GM21723 (cell line): ENCODE measurements at regions not wholly inside any gene's neighbourhood (a gene's known extent, or its start where the extent isn't known, plus 50 kb on each side); places are given as distances from the start of the nearest gene placed in this dataset.
"Not testable (repeated sequence)": the region's sequence is repeated elsewhere in the genome, so short reads cannot be mapped to it uniquely, and the experiment has no call there.

Source experiments
- ATAC-seq: cut with Tn5 transposase; IDR thresholded peaks from one replicate; pipeline ENCODE4 v1.9.1; 2021; ENCODE audit warnings: mild to moderate bottlenecking, moderate library complexity; ENCODE audit not compliant: unreplicated experiment

DNA sequence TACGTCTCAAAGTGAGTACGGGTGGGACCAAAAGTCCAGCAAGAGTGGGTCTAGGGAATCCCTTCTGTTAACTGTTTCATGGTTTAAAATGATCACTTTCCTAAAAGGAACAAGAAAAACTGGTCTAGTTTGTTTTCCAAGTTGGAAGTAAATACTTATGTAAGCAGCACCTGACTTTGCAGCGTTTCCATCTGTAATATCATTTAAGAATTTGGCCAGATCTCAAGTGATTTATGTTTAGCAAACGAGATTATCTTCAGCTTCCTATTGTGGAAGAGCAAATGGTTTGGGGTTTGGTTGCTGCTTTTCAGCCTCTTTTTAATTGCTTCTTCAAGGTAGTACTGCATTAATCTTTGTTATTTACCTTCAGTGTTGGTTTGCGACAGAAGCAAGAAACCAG, 50.4 kb downstream of the FHIP1A start:
- ATAC-seq, result no peak

DNA sequence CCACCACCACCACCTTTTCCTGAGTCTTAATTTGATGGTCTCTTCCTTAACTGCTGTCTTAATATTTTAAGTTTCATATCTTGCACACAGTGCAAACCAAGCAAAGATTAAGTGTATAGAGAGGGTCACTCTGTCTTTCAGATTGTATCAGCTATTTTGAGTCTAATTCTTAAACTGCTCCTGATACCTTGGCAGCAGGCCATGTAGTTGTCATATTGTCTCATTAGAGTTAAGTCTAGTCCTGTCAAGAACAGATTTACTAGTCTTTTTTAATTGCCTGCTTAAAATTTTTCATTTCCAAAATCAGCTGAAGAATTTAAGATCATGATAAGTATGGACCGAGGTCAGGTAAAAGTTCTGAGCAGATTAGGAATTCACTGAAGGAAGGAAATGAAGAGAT, 51.5 kb downstream of the FHIP1A start:
- no peak for ATAC-seq

DNA sequence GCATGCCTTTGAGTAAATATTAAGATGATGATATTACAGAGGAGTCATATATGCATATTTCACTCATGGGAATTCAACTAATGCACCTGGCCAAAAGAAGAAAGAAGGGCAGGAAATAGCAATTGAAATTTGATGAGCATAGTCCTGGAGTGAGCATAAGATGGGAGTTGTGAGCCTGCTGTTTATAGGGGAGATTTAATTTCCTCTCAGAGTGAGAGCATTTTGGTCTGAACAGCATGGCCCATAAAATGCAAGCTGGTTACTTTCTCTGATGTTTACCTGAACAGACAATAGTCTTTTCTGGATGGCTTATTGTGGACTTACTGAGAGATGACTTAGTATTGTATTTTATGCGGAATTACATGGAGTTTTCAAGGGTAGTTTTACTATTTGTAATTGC, 53.6 kb downstream of the FHIP1A start:
- no peak for ATAC-seq

DNA sequence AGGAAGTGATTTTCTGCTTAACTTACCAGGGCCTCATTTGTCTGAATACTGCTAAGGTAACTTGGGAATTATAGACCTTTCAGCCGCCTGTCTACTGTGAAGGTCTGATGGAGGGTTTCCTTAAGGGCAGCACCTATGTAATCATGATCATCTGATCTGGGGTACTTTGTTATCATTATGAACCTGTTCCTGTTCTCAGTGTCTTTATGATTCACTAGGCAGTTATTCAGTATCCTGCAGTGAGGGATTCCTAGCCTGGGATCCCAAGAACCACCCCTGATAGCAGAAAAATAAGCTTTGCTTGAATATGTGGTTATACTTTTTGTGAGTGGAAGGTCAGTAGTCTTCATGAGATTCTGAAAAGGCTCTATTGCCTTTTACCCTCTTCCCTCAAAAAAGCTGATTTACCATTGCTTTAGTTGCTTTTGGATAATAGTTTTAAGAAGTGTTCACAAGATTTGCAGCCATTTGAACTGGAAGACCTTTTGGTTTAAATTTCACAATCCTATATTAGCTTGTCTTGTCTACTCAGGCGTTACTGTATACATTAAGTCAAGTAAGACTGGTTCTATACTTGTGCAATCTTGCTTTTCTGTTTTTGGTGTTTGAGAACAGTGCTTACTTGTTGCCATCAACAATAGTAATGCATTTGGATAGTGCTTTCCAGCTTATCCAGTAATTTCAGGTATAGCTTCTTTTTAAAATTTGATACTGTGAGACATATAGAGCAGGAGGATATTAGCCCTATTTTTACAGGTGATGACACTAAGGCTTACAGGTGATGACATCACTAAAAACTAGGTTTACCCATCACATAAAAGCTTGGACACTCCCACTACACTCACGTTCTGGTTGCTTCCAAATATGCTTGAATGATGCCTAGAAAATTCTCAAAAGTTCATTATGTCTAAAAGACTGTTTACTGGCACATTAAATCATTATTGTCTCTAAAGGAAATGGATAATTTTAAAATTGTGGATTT, 60.0 kb downstream of the FHIP1A start:
- no peak for ATAC-seq

DNA sequence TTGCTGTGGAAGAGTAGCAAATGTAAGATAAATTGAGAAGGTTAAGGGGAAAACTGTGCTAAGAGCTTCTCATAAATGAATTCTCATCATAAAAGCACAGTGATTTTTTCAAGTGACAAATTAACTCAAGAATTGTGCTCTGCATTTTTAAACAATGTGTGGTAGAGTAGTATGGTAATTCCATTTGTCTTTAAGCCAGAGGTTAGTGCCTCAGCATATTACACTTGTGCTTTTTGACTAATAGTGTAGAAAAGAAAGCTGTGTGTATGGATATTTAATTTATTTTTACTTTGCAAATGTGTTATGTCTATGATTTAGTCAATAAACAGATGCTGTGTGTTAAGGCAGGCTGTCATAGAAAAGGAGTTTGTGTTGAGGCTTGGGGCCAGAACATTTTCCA, 61.0 kb downstream of the FHIP1A start:
- no peak for ATAC-seq

DNA sequence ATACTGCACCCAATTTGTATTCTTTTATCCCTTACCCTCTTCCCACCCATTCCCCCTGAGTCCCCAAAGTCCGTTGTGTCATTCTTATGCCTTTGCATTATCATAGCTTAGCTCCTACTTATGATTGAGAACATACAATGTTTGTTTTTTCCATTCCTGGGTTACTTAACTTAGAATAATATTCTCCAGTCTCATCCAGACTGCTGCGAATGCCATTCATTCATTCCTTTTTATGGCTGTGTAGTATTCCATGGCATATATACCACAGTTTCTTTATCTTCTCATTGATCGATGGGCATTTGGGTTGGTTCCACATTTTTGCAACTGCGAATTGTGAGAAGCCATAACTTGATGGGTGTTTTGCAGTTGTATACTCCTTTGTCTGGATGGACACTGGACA, 62.8 kb downstream of the FHIP1A start:
- no peak for ATAC-seq

DNA sequence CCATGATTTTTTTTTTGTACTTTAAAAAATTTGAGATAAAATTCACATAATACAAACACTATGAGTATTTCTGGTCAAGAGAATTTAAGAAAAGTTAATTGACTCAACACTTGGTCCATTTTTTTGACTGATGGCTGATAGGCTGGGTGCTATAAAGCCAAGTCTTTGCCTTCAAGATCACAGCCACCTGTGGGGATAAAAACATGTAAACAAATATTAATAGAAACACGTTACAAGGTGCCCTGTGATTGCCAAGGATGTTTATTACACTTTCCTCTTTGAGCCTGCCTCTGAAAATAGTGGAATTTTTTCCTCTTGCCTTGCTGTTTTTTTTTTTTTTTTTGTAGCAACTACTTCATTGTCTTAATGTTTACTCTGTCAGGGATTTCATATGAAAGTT, 63.3 kb downstream of the FHIP1A start:
- no peak for ATAC-seq

DNA sequence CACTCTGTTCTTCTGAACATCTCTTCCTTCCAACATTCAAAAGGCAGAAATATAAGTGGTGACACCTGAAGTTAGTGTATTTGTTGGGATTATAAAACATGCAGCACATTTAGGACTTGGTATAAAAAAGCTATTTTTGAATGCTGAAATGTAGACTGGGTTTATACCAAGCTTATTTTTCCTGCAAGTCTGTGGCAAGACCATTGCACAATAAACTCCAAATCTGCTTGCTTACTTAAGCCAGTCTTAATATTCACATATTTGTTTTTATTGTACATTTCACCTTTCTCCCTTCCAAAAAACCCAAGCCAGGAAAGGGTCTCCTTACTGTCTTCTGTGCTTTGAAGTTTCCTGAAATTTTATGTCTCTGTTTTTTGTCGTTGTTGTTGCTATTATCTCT, 63.7 kb downstream of the FHIP1A start:
- no peak for ATAC-seq

DNA sequence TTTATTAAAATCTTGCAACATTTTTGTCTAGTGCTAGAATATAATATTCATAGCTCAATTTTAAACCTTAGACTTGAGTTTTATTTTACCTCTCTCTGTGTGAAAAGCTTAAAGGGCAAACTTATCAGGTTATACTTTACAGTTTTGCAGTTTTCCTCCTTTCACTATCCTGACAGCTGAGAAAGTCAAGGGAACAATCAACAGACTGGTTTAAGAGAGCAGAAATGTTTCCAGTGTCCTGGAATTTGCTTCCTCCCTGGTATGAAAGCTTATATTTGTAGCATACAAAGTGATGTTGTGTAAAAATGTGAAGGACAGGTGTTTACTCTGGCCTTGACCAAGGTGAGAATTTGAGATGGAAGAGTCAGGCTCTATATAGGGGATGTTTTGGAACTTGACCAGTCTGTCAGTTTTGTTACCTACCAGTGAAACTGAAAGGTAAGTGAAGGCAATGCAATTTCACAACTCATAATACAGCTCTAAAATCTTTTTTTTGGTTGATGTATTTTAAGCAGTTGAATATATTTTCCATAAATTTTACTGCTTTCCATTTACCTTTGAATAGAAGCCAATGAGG, 64.6 kb downstream of the FHIP1A start:
- no peak for ATAC-seq

DNA sequence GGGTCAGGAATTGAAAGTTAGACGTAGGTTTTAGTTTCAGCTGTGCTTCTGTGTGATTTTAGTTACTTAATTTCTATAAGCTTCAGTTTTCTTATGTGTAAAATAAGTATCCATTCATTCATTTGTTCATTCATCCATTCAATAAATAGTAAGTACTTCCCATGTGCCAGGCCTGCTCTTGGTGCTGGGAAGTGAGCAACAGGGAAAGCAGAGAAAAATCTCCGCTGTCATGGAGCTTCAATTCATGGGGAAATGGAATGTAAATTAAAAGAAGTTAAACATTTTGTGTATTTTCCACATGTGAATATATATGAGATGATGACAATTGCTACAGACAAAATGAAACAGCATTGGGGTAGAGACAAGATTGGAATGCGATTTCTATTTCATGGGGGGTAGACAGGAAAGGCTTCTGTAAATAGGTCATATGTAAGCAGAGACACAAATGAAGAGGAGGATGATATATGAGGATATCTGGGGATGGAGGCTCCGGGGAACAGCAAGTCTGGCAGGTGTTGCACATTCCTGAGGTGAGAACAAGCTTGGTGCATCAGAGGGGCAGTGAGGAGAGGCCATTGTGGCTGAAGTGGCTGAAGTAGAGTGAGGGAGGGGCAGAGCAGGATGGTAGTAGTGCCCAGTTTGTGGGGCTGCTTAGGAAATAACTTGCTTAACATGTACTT, 66.2 kb downstream of the FHIP1A start:
- no peak for ATAC-seq

DNA sequence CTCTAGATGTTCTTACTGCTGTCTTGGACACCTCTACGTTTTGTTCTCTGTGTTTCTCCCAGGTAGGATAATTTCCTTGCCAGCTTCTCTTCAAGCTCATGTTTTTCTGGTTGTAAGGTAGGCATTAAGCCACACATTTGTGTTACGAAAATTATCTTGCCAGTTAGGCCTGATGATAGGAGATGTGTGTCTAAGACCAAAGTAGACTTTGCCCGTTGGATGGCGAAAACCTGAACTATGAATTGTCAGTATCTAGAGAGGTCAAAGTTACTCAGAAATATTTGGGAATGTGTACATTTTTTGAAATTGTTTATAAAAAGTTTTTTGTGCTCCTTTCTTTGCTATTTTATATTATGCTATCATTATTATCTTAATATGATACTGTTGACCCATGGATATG, 72.8 kb downstream of the FHIP1A start:
- ATAC-seq, result no peak

DNA sequence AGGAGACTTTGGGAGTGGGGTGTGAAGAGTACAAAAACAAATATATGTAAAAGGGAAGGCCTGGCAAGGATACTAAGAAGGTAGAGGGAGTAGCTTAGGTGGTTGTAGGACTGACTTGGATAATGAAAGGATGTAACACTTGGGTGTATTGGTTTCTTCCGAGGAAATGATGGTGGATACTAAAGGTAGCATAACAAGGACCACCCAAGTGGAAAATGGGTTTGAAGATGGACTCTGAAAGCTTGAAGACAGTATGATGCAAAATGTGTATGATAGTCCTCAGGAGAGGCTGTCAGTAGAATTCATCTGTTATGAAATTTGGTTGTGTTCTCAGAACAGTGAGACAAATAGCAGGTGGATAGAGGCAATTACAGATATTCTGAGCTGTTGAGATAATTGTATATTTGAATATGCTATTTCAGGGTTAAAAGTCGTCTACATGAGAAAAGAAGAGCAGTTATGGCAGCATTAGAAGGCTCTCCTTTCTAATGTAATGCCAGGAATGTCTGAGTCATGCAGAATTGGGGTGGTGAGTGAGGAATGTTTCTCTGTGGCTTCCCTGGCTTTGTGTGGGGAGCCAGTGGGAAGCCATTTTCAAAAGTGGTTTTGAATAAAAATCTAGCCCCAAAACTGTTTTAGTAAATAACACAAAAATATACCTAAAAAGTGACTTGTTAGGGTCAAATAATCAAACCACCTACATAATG, 75.6 kb downstream of the FHIP1A start:
- ATAC-seq, result no peak

DNA sequence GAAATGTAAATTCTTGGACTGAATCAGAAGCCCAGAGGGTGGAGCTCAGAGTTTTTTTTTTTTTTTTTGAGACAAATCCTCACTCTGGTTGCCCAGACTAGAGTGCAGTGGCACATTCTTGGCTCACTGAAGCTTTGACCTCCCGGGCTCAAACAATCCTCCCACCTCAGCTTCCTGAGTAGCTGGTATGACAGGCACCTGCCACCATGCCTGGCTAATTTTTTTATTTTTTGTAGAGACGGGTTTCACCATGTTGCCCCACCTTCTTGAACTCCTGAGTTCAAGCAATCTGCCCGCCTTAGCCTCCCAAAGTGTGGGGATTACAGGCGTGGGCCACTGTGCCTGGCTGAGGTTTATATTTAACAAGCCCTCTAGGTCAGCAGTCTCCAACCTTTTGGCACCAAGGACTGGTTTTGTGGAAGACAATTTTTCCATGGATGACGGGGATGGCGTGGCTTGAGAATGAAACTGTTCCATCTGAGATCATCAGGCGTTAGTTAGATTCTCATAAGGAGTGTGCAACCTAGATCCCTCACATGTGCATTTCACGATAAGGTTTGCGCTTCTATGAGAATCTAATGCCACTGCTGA, 76.7 kb downstream of the FHIP1A start:
- ATAC-seq, result no peak

DNA sequence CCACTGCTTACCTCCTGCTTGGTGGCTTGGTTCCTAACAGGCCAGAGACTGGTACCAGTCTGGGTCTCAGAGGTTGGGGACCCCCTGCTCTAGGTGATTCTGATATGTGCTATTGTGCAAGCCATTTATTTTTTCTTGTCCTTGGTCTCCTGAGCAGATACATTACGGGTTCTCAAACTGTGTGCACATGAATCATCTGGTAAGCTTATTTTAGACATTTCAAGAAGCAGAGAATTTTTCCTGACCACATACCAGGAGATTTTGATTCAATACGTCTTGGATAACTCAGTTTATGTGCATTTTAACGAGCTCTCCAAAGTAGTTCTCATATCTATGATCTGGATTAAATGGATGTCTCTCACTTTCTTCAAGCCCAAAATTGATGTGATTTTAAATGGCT, 77.2 kb downstream of the FHIP1A start:
- no peak for ATAC-seq

DNA sequence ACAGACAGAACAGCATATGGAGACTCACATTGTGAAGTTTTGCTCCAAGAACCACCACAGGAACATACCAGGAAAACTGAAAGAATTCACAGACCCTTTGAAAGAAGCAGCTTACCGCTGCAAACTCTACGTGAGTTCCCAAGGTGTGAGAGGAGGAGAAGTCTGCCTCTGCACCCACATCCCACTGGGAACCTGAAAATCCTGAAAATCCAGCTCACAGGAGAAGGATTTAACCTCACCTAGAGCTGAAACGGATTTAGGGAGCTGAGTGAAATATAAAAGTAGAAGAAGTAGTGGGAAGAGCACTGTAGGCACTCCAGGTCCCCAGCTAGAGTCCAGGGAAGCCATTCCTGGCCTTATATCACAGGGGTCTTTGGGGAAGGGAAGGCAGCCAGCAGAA, 80.0 kb downstream of the FHIP1A start:
- no peak for ATAC-seq

DNA sequence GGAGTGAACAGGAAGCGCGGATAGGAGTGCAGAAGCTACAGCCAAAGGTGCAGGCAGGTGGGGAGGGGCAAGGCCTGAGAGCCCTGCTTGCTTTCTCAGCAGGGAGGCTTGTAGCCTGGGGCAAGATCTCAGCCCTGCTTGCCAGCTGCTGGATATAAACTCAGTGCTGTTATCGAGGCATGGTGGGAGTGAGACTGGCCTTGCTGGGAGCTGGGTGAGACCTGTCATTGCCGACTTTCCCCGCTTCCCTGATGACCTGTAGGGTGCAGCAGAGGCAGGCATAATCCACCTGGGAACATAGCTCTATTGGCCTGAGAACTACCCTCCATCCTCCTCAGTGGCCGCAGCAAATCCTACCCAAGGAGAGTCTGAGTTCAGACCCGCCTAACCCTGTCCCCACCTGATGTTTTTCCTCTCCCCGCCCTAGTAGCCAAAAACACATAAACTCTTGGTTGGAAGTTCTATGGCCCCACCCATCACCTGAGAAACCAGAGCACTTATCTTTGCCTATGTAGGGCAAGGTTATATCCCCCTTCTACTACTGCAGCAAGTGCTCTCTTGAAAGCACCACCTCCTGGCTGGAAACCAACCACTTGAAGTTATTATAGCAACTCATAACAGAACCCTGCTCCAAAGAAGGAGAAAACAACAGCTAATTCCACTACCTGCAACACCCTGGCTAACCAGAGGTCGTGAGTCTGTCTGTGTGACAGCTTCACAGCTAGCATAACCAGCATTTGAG, 80.7 kb downstream of the FHIP1A start:
- ATAC-seq, result no peak

DNA sequence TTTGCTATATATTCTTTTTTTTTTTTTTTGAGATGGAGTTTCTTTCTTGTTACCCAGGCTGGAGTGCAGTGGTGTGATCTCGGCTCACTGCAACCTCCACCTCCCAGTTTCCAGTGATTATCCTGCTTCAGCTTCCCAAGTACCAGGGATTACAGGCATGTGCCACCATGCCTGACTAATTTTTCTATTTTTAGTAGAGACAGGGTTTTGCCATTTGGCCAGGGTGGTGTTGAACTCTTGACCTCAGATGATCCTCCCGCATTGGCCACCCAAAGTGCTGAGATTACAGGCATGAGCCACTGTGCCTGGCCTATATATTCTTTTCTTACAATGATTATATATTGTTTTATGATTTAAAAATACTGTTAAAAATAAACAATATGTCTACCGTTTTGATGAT, 86.6 kb downstream of the FHIP1A start:
- ATAC-seq, result not testable (repeated sequence)

DNA sequence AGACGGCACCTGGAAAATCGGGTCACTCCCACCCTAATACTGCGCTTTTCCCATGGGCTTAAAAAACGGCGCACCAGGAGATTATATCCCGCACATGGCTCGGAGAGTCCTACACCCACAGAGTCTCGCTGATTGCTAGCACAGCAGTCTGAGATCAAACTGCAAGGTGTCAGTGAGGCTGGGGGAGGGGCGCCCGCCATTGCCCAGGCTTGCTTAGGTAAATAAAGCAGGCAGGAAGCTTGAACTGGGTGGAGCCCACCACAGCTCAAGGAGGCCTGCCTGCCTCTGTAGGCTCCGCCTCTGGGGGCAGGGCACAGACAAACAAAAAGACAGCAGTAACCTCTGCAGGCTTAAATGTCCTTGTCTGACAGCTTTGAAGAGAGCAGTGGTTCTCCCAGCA, 102.6 kb downstream of the FHIP1A start:
- ATAC-seq, result not testable (repeated sequence)

DNA sequence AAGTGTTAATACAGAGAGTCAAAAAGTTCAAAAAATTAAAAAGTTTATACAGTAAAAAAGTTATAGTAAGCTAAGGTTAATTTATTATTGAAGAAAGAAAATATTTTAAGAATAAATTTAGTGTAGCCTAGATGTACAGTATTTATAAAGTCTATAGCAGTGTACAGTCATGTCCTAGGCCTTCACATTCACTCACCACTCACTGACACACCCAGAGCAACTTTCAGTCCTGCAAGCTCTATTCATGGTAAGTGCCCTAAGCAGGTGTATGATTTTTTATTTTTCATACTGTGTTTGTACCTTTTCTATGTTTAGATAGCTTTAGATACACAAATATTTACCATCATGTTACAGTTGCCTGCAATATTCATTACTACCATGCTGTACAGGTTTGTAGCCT, 108.9 kb downstream of the FHIP1A start:
- ATAC-seq, result no peak

DNA sequence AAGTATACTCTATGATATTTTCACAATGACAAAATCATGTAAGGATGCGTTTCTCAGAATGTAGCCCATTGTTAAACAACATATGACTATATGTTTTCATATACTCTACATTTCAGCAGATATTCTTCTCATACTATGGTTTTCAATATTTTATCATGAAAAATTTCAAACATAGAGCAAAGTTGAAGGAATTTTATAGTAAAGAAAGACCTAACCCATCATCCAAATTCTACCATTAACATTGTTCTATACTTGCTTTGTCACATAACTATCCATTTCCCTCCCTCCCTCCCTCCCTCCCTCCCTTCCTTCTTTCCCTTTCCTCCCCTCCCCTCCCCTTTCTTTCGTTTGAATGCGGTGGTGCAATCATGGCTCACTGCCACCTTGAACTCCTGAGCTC, 109.4 kb downstream of the FHIP1A start:
- no peak for ATAC-seq
